ENCODE measurements at regions not wholly inside any gene's neighbourhood (a gene's known extent, or its start where the extent isn't known, plus 50 kb on each side); places are given as distances from the start of the nearest gene placed in this dataset.

DNA sequence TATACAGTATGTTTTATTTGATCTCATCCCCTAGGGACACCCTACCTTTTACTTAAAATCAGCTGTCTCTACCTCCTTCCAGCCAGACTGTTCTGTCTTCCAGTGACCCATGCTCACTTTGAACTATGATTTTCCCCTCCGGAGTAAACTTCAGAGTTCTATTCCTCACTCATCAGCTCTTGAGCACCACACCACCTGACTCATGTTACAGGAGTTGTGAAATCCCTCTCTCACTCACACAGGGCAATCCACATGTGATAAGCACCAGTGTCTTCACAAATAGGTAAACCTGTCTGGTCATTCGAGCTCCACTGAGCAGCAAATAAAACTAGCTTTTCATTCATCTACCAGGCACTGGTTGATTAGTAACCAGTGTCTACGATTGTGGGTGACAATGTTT lies 177.3 kb upstream of the BMP4 start:
- no peak overlapping the region for H3K27ac ChIP-seq (ENCODE audit: low read depth, low read length)
- DNase-seq, result no peak
- Mint-ChIP-seq H3K9me3 (peaks cover 0 to 3% (median 0%) of the 10 kb centered on the region in 11 donors), H3K27ac (no peak overlapping the region), H3K4me1 (no peaks in the 10 kb centered on the region), H3K36me3 (no peaks in the 10 kb centered on the region), H3K27me3 (peaks cover 0 to 26% (median 6%) of the 10 kb centered on the region in 5 donors), H3K4me3 (no peak overlapping the region)
- intact Hi-C loops (cut with micrococcal nuclease), result no loop called here
- H3K9me3 ChIP-seq (ENCODE audit: control insufficient read depth in 2 of 3, low read length in 3 of 3), result no peaks in the 10 kb centered on the region
- H3K4me3 ChIP-seq (ENCODE audit: low read length), result no peak overlapping the region
- POLR2A ChIA-PET, result no interaction called here
- CTCF ChIA-PET, result no interaction called here
- no peaks in the 10 kb centered on the region for H3K27me3 ChIP-seq (ENCODE audit: control insufficient read depth in 2 of 2, insufficient read depth in 2 of 2, low read length in 2 of 2)
- no peaks in the 10 kb centered on the region for H3K4me1 ChIP-seq (ENCODE audit: control insufficient read depth in 2 of 2, insufficient read depth in 2 of 2, low read length in 2 of 2)
- no peaks in the 10 kb centered on the region for H3K36me3 ChIP-seq (ENCODE audit: control insufficient read depth in 2 of 3, insufficient read depth in 3 of 3, low read length in 3 of 3)
- ATAC-seq, result no peak

DNA sequence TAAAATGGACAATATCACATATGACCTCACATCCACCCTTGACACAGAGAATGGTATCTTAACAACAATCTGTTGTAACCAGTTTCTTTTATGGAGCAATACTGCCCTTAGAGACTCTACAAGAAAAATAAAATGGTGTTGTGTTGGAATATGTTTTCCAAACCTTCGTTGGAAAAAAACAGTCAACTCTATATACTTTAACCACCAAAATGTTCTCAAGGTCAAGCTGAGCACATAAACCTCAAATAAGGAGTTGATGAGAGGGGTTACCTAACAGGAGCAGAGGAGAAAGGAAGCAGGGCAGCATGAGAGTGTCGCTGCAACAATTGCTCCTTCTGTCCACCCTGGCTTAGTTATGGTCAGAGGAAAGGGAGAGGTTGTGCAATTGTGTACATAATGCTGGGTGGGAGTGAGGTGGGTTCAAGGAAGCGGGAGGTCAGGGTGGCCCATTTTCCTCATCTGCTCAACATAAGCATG lies 179.2 kb upstream of the BMP4 start:
- POLR2A ChIA-PET, result no interaction called here
- intact Hi-C loops (cut with micrococcal nuclease), result no loop called here
- H3K9me3 ChIP-seq (ENCODE audit: control insufficient read depth in 2 of 3, low read length in 3 of 3), result no peaks in the 10 kb centered on the region
- CTCF ChIA-PET, result no interaction called here
- H3K27me3 Mint-ChIP-seq, result peaks cover 0 to 29% (median 16%) of the 10 kb centered on the region in 5 donors
- no peak for ATAC-seq
- no peak overlapping the region for H3K27ac Mint-ChIP-seq
- H3K9me3 Mint-ChIP-seq, result peaks cover 0 to 5% (median 0%) of the 10 kb centered on the region in 11 donors
- H3K4me1 Mint-ChIP-seq, result no peaks in the 10 kb centered on the region
- no peaks in the 10 kb centered on the region for H3K27me3 ChIP-seq (ENCODE audit: control insufficient read depth in 2 of 2, insufficient read depth in 2 of 2, low read length in 2 of 2)
- no peaks in the 10 kb centered on the region for H3K36me3 ChIP-seq (ENCODE audit: control insufficient read depth in 2 of 3, insufficient read depth in 3 of 3, low read length in 3 of 3)
- no peaks in the 10 kb centered on the region for H3K4me1 ChIP-seq (ENCODE audit: control insufficient read depth in 2 of 2, insufficient read depth in 2 of 2, low read length in 2 of 2)
- no peak overlapping the region for H3K27ac ChIP-seq (ENCODE audit: low read depth, low read length)
- H3K4me3 Mint-ChIP-seq, result no peak overlapping the region
- DNase-seq, result no peak
- no peaks in the 10 kb centered on the region for H3K36me3 Mint-ChIP-seq
- no peak overlapping the region for H3K4me3 ChIP-seq (ENCODE audit: low read length)

DNA sequence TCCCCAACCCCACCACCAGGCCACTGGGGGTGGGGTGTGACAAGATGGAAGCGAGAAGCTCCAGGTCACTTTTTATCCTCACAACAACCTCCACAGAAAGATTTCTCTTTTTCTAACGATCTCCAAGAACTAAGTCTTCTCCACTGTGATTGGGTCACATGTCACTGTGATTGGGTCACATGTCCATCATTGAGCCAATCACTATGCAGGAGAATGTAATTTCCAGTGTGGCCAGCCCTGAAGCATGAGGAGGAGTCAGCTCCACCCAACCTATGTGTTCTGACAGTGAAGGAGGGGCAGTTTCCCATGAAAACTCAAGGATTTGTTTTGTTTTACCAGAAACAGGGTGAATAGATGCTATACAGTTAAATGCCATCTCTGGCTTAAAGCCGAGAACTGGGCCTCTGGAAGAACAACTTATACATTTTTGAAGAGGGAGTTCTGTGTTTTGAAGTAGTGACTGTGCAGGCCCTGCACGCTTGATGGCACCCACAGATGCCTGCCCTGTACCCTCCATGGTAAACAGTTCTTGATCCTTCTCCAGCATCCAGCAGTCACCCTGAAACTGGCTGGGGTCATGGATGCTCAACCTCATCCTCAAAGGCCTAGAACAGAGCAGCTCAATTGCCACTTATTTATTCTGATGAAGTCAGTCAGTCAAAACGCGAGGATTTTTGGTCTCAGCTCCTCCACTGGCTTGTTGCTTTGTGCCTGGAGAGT lies 180.4 kb upstream of the BMP4 start:
- Mint-ChIP-seq H3K27ac (no peak overlapping the region), H3K4me1 (no peaks in the 10 kb centered on the region), H3K4me3 (no peak overlapping the region), H3K36me3 (no peaks in the 10 kb centered on the region), H3K27me3 (peaks cover 0 to 38% (median 19%) of the 10 kb centered on the region in 5 donors), H3K9me3 (peaks cover 0 to 8% (median 0%) of the 10 kb centered on the region in 11 donors)
- intact Hi-C loops (cut with micrococcal nuclease), result no loop called here
- DNase-seq (no peak), ATAC-seq (no peak)
- Histone ChIP-seq H3K9me3 (ENCODE audit: control insufficient read depth in 2 of 3, low read length in 3 of 3) (no peaks in the 10 kb centered on the region), H3K27ac (ENCODE audit: low read depth, low read length) (no peak overlapping the region), H3K4me1 (ENCODE audit: control insufficient read depth in 2 of 2, insufficient read depth in 2 of 2, low read length in 2 of 2) (no peaks in the 10 kb centered on the region), H3K4me3 (ENCODE audit: low read length) (no peak overlapping the region), H3K27me3 (ENCODE audit: control insufficient read depth in 2 of 2, insufficient read depth in 2 of 2, low read length in 2 of 2) (peaks cover 0 to under 1% of the 10 kb centered on the region in 2 donors), H3K36me3 (ENCODE audit: control insufficient read depth in 2 of 3, insufficient read depth in 3 of 3, low read length in 3 of 3) (no peaks in the 10 kb centered on the region)
- ChIA-PET POLR2A (no interaction called here), CTCF (no interaction called here)

DNA sequence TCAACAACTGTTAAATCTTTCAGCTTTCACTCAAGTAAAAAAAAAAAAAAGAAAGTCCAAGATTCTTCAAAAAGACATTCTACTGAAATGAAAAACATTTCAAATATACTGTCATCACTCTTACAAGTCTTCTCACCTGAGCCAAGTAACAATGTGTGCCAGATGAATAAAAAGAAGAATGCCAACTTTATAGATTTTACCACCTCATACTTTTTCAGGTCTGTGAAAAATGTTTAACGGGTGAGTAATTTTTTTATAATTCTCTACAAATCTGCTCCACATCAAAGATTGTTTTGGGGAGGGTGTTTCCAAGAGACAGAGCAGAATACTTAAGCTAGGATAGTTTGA lies 181.0 kb upstream of the BMP4 start:
- H3K36me3 Mint-ChIP-seq, result no peaks in the 10 kb centered on the region
- H3K27ac Mint-ChIP-seq, result no peak overlapping the region
- ChIA-PET CTCF (no interaction called here), POLR2A (no interaction called here)
- Histone ChIP-seq H3K27me3 (ENCODE audit: control insufficient read depth in 2 of 2, insufficient read depth in 2 of 2, low read length in 2 of 2) (peaks cover 0 to 2% of the 10 kb centered on the region in 2 donors), H3K36me3 (ENCODE audit: control insufficient read depth in 2 of 3, insufficient read depth in 3 of 3, low read length in 3 of 3) (no peaks in the 10 kb centered on the region), H3K4me1 (ENCODE audit: control insufficient read depth in 2 of 2, insufficient read depth in 2 of 2, low read length in 2 of 2) (no peaks in the 10 kb centered on the region), H3K9me3 (ENCODE audit: control insufficient read depth in 2 of 3, low read length in 3 of 3) (no peaks in the 10 kb centered on the region), H3K4me3 (ENCODE audit: low read length) (no peak overlapping the region), H3K27ac (ENCODE audit: low read depth, low read length) (no peak overlapping the region)
- peaks cover 0 to 43% (median 19%) of the 10 kb centered on the region in 5 donors for H3K27me3 Mint-ChIP-seq
- ATAC-seq (no peak), DNase-seq (no peak)
- intact Hi-C loops (cut with micrococcal nuclease), result no loop called here
- H3K9me3 Mint-ChIP-seq, result peaks cover 0 to 11% (median 0%) of the 10 kb centered on the region in 11 donors
- no peak overlapping the region for H3K4me3 Mint-ChIP-seq
- no peaks in the 10 kb centered on the region for H3K4me1 Mint-ChIP-seq

DNA sequence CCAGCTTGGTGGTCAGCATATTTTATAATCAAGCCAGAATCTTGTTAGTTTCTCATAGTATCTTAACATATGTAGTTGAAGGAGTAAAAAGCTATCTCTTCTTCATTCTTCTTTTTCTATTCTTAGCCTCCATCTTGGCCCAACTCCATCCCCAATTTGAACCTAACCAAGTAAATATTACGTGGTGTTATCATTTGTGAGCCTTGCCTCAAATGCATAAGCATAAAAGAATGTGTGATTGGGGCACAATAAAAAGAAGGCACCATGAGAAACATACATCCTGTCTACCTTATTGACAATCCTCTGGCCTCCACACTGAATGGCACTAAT lies 181.4 kb upstream of the BMP4 start:
- no peak for DNase-seq
- Mint-ChIP-seq H3K27ac (no peak overlapping the region), H3K4me3 (no peak overlapping the region), H3K36me3 (no peaks in the 10 kb centered on the region), H3K27me3 (peaks cover 0 to 43% (median 19%) of the 10 kb centered on the region in 5 donors), H3K4me1 (no peaks in the 10 kb centered on the region), H3K9me3 (peaks cover 0 to 11% (median 0%) of the 10 kb centered on the region in 11 donors)
- ChIA-PET POLR2A (no interaction called here), CTCF (no interaction called here)
- Histone ChIP-seq H3K4me3 (ENCODE audit: low read length) (no peak overlapping the region), H3K9me3 (ENCODE audit: control insufficient read depth in 2 of 3, low read length in 3 of 3) (no peaks in the 10 kb centered on the region), H3K36me3 (ENCODE audit: control insufficient read depth in 2 of 3, insufficient read depth in 3 of 3, low read length in 3 of 3) (no peaks in the 10 kb centered on the region), H3K4me1 (ENCODE audit: control insufficient read depth in 2 of 2, insufficient read depth in 2 of 2, low read length in 2 of 2) (no peaks in the 10 kb centered on the region), H3K27me3 (ENCODE audit: control insufficient read depth in 2 of 2, insufficient read depth in 2 of 2, low read length in 2 of 2) (peaks cover 0 to 2% of the 10 kb centered on the region in 2 donors), H3K27ac (ENCODE audit: low read depth, low read length) (no peak overlapping the region)
- no peak for ATAC-seq
- intact Hi-C loops (cut with micrococcal nuclease), result no loop called here

DNA sequence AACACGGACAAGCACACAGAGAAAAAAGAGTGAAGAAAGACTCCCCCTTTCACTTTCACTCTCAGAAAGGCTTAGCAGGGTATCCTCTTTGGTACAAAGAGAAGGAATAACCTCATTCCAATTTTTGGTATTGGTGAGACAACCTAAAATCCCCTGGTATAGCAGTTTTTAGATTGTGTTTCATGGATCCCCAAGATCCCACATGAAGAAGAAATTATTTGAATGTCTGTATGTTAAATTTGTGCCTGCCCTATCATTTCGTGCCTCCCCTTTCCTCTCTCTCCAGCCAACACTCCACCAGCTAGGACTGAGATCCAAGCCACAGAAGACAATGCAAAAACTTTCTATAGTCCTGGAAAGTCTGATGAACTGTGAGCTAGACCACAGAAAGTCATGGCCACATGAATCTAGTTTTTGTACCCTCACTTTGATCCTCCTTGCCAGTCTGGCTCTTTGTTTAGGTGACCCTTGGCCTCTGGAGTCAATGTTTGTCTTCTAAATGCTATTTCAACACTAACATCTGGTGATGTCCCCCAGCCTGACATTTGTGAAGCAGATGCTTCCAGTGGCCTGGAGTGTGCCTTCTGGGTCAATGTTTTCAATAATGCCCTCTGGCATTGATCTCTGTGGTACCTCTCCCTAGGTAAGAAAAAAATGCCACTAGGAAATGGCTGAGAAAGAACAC lies 181.9 kb upstream of the BMP4 start:
- H3K4me1 ChIP-seq (ENCODE audit: control insufficient read depth in 2 of 2, insufficient read depth in 2 of 2, low read length in 2 of 2), result no peaks in the 10 kb centered on the region
- no peak overlapping the region for H3K4me3 ChIP-seq (ENCODE audit: low read length)
- no peak for DNase-seq
- intact Hi-C loops (cut with micrococcal nuclease), result no loop called here
- no peaks in the 10 kb centered on the region for H3K9me3 ChIP-seq (ENCODE audit: control insufficient read depth in 2 of 3, low read length in 3 of 3)
- H3K27ac ChIP-seq (ENCODE audit: low read depth, low read length), result no peak overlapping the region
- Mint-ChIP-seq H3K27me3 (peaks cover 0 to 46% (median 19%) of the 10 kb centered on the region in 5 donors), H3K4me3 (no peak overlapping the region), H3K9me3 (peaks cover 0 to 11% (median 0%) of the 10 kb centered on the region in 11 donors), H3K4me1 (no peaks in the 10 kb centered on the region), H3K27ac (no peak overlapping the region), H3K36me3 (no peaks in the 10 kb centered on the region)
- CTCF ChIA-PET, result no interaction called here
- H3K36me3 ChIP-seq (ENCODE audit: control insufficient read depth in 2 of 3, insufficient read depth in 3 of 3, low read length in 3 of 3), result no peaks in the 10 kb centered on the region
- no peak for ATAC-seq
- POLR2A ChIA-PET, result no interaction called here
- H3K27me3 ChIP-seq (ENCODE audit: control insufficient read depth in 2 of 2, insufficient read depth in 2 of 2, low read length in 2 of 2), result peaks cover 0 to 2% of the 10 kb centered on the region in 2 donors

DNA sequence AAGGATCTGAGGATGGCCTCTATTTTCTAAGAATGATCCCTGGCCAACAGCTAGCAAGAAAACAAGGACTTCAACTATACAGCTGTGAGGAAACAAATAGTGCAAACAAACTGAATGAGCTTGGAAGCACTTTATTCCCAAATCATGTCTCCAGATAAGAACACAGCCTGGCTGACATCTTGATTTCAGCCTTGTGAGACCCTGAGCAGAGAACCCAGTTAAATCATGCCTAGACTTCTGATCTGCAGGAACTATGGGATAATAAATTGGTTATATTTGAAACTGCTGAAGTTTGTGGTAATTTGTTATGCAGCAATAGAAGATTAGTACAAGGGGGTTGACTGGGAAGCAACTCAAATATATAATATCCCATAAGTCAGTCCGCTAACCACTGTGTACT lies 183.9 kb upstream of the BMP4 start:
- CTCF ChIA-PET, result no interaction called here
- H3K36me3 ChIP-seq (ENCODE audit: control insufficient read depth in 2 of 3, insufficient read depth in 3 of 3, low read length in 3 of 3), result no peaks in the 10 kb centered on the region
- H3K9me3 ChIP-seq (ENCODE audit: control insufficient read depth in 2 of 3, low read length in 3 of 3), result no peaks in the 10 kb centered on the region
- DNase-seq (no peak), ATAC-seq (no peak)
- Mint-ChIP-seq H3K4me3 (no peak overlapping the region), H3K36me3 (no peaks in the 10 kb centered on the region), H3K27ac (no peak overlapping the region), H3K9me3 (peaks cover 0 to 11% (median 0%) of the 10 kb centered on the region in 11 donors), H3K27me3 (peaks cover 0 to 38% (median 19%) of the 10 kb centered on the region in 5 donors), H3K4me1 (no peaks in the 10 kb centered on the region)
- peaks cover 0 to 2% of the 10 kb centered on the region in 2 donors for H3K27me3 ChIP-seq (ENCODE audit: control insufficient read depth in 2 of 2, insufficient read depth in 2 of 2, low read length in 2 of 2)
- H3K4me3 ChIP-seq (ENCODE audit: low read length), result no peak overlapping the region
- intact Hi-C loops (cut with micrococcal nuclease), result no loop called here
- no peaks in the 10 kb centered on the region for H3K4me1 ChIP-seq (ENCODE audit: control insufficient read depth in 2 of 2, insufficient read depth in 2 of 2, low read length in 2 of 2)
- POLR2A ChIA-PET, result no interaction called here
- no peak overlapping the region for H3K27ac ChIP-seq (ENCODE audit: low read depth, low read length)

Data from naive thymus-derived CD4-positive, alpha-beta T cell (primary cell).